CD14-positive monocyte (primary cell): ENCODE measurements at regions not wholly inside any gene's neighbourhood (a gene's known extent, or its start where the extent isn't known, plus 50 kb on each side); places are given as distances from the start of the nearest gene placed in this dataset.
"Not testable (repeated sequence)": the region's sequence is repeated elsewhere in the genome, so short reads cannot be mapped to it uniquely, and the experiment has no call there.

Source experiments
- DNase-seq, 3 donors: peaks; one replicate each; pipeline ENCODE4 v3.0.0-alpha.2; 2011 to 2022
- H2AFZ ChIP-seq: 2 replicates; pipeline ENCODE4 v1.6.0; 2012; ENCODE audit warnings: mild to moderate bottlenecking, low read depth, low read length, inconsistent platforms; ENCODE audit not compliant: insufficient read depth, poor library complexity, severe bottlenecking
- H3K27ac ChIP-seq, 2 donors: 1 replicate in 1 of 2; 2 replicates in 1 of 2; pipeline ENCODE4 v1.5.1; 2012 to 2013; ENCODE audit warnings: low read length in 2 of 2, control low read depth in 1 of 2, inconsistent platforms in 1 of 2, low read depth in 1 of 2, mild to moderate bottlenecking in 1 of 2
- H3K27me3 ChIP-seq, 2 donors: one replicate each; pipeline versions ENCODE4 v1.6.0 to v1.6.1; 2011 to 2013; ENCODE audit warnings: low read length in 2 of 2; ENCODE audit not compliant: control insufficient read depth in 2 of 2, insufficient read depth in 2 of 2
- H3K36me3 ChIP-seq, 2 donors: replicated peaks in 1 of 2; 1 replicate in 1 of 2; 2 replicates in 1 of 2; pipeline versions ENCODE4 v1.5.1 to v1.6.1; 2012 to 2013; ENCODE audit warnings: low read length in 2 of 2, control low read depth in 1 of 2, inconsistent platforms in 1 of 2, mild to moderate bottlenecking in 1 of 2; ENCODE audit not compliant: insufficient read depth in 2 of 2, control insufficient read depth in 1 of 2
- H3K4me1 ChIP-seq, 2 donors: 1 replicate in 1 of 2; 2 replicates in 1 of 2; pipeline versions ENCODE4 v1.5.1 to v1.6.1; 2012 to 2013; ENCODE audit warnings: low read length in 2 of 2, control low read depth in 1 of 2, inconsistent platforms in 1 of 2, mild to moderate bottlenecking in 1 of 2, moderate library complexity in 1 of 2; ENCODE audit not compliant: insufficient read depth in 2 of 2, control insufficient read depth in 1 of 2
- H3K4me2 ChIP-seq: replicated peaks from 2 replicates; pipeline ENCODE3; 2012; ENCODE audit warnings: low read length, moderate library complexity, mild to moderate bottlenecking; ENCODE audit not compliant: poor library complexity, severe bottlenecking; ENCODE audit errors: extremely low read depth
- H3K4me3 ChIP-seq, 3 experiments: fragments of 200-600 bp in 1 of 3; sonication (generic) in 1 of 3; replicated peaks in 1 of 3; 1 replicate in 2 of 3; 2 replicates in 1 of 3; pipeline ENCODE4 v1.5.1; 2011 to 2013; ENCODE audit warnings: low read length in 3 of 3, mild to moderate bottlenecking in 3 of 3, control low read depth in 2 of 3, low read depth in 2 of 3, inconsistent platforms in 1 of 3, moderate library complexity in 1 of 3
- H3K79me2 ChIP-seq: 2 replicates; pipeline ENCODE4 v1.6.0; 2012; ENCODE audit warnings: mild to moderate bottlenecking, control low read depth, inconsistent platforms, low read length, moderate library complexity; ENCODE audit not compliant: insufficient read depth
- H3K9ac ChIP-seq: 2 replicates; pipeline ENCODE4 v1.6.0; 2017; ENCODE audit warnings: low read length, mild to moderate bottlenecking; ENCODE audit not compliant: insufficient read depth, poor library complexity, severe bottlenecking
- H3K9me3 ChIP-seq, 2 donors: replicated peaks in 1 of 2; 1 replicate in 1 of 2; 2 replicates in 1 of 2; pipeline versions ENCODE4 v1.5.1 to v1.6.1; 2012 to 2013; ENCODE audit warnings: low read length in 2 of 2, control low read depth in 1 of 2; ENCODE audit not compliant: control insufficient read depth in 1 of 2, insufficient read depth in 1 of 2
- H4K20me1 ChIP-seq: 2 replicates; pipeline ENCODE4 v1.6.0; 2012; ENCODE audit warnings: mild to moderate bottlenecking, low read length, control low read depth, moderate library complexity; ENCODE audit not compliant: insufficient read depth
- H3K27ac Mint-ChIP-seq, 7 donors: one replicate each; pipeline ENCODE4 v1.8.0; 2020; ENCODE audit warnings: mild to moderate bottlenecking in 7 of 7, mixed read lengths in 7 of 7, moderate library complexity in 6 of 7, inconsistent platforms in 2 of 7
- H3K27me3 Mint-ChIP-seq, 3 donors: one replicate each; pipeline ENCODE4 v1.8.0; 2021 to 2022; ENCODE audit warnings: low read depth in 3 of 3, mild to moderate bottlenecking in 3 of 3, mixed read lengths in 3 of 3, moderate library complexity in 3 of 3, inconsistent platforms in 1 of 3
- H3K36me3 Mint-ChIP-seq, 2 donors: one replicate each; pipeline ENCODE4 v1.8.0; 2020; ENCODE audit warnings: mixed read lengths in 2 of 2, inconsistent platforms in 1 of 2, mild to moderate bottlenecking in 1 of 2
- H3K4me1 Mint-ChIP-seq: one replicate; pipeline ENCODE4 v1.8.0; 2020; ENCODE audit warnings: mild to moderate bottlenecking, mixed read lengths
- H3K4me3 Mint-ChIP-seq, 2 donors: one replicate each; pipeline ENCODE4 v1.8.0; 2020; ENCODE audit warnings: mild to moderate bottlenecking in 2 of 2, mixed read lengths in 2 of 2, moderate library complexity in 1 of 2
- H3K9me3 Mint-ChIP-seq, 7 donors: one replicate each; pipeline ENCODE4 v1.8.0; 2020 to 2022; ENCODE audit warnings: mixed read lengths in 7 of 7, mild to moderate bottlenecking in 6 of 7, moderate library complexity in 6 of 7, inconsistent platforms in 2 of 7
- WGBS: methylation state at CpG from one replicate; pipeline ENCODE4 v1.1.5; 2013; ENCODE audit warnings: missing lambda C conversion rate; ENCODE audit not compliant: insufficient coverage; 5-methylcytosine and 5-hydroxymethylcytosine counted together
- intact Hi-C, 2 donors: fragments of 100-400 bp; cut with micrococcal nuclease; formaldehyde crosslinking; loops; one replicate each; pipeline versions ENCODE4 v1.15.0 to v1.15.1; 2023
- TF ChIP-seq, protein P1 (sequence below): fragments of 200-600 bp; IDR thresholded peaks from one replicate; pipeline ENCODE4 v1.8.0; 2022; ENCODE audit warnings: antibody characterized with exemption, mild to moderate bottlenecking

DNA sequence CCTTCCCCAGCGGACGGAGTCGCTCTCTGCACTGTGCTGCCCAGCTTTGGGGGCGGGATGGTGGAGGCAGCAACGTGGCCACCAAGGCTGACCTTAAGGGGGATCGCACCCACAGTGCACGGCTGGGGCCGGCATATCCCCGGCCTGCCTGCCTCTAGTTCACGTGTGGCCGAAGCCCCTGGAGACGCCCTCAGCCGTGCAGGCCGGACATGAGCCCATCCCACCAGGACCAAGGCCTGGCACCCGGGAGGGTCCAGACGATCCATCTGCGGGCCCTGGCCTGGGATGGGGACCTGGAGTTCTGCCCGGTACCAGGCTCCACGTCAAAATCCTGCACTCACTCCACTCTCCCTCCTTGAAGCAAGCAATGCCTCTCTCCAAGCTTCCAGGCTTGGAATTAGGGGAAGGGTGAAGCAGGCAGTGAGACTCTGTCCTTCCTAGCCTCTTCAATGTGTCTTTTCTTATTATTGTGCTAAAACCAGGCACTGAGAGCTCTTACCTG lies 520.8 kb downstream of the REEP3 start:
- 93% methylated on average over 16 of the region's 19 CpGs for WGBS

DNA sequence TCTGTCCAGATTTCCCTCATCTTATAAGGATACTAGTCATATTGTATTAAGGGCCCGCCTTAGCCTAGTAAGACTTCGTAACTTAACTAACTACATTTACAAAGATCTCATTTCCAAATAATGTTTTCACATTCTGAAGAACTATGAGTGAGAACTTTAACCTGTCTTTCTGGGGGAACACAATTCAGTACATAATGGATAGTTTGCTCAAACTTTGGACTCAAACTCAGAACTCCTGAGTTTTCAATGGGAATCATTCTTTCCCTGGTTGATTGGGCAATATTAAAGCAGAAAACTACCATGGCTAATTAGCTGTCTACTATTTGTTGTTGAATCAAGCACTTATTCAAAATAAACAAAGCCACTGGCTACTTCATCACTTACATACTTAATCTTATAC lies 522.9 kb downstream of the REEP3 start:
- H3K27me3 ChIP-seq = no peaks in the 10 kb centered on the region
- no peak overlapping the region for H2AFZ ChIP-seq
- no peaks in the 10 kb centered on the region for H3K9me3 Mint-ChIP-seq
- H3K4me3 ChIP-seq = no peak overlapping the region
- peaks cover 0 to 2% (median 2%) of the 10 kb centered on the region in 3 donors for H3K27me3 Mint-ChIP-seq
- no peaks in the 10 kb centered on the region for H3K36me3 ChIP-seq
- no peaks in the 10 kb centered on the region for H3K36me3 Mint-ChIP-seq
- no peak for DNase-seq
- TF ChIP-seq, protein P1, sequence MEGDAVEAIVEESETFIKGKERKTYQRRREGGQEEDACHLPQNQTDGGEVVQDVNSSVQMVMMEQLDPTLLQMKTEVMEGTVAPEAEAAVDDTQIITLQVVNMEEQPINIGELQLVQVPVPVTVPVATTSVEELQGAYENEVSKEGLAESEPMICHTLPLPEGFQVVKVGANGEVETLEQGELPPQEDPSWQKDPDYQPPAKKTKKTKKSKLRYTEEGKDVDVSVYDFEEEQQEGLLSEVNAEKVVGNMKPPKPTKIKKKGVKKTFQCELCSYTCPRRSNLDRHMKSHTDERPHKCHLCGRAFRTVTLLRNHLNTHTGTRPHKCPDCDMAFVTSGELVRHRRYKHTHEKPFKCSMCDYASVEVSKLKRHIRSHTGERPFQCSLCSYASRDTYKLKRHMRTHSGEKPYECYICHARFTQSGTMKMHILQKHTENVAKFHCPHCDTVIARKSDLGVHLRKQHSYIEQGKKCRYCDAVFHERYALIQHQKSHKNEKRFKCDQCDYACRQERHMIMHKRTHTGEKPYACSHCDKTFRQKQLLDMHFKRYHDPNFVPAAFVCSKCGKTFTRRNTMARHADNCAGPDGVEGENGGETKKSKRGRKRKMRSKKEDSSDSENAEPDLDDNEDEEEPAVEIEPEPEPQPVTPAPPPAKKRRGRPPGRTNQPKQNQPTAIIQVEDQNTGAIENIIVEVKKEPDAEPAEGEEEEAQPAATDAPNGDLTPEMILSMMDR = no peak
- H3K27ac Mint-ChIP-seq = no peak overlapping the region
- intact Hi-C loops = no loop called here
- peaks cover 17% of the 10 kb centered on the region for H3K4me1 Mint-ChIP-seq
- H3K9me3 ChIP-seq = no peaks in the 10 kb centered on the region
- H3K79me2 ChIP-seq = no peaks in the 10 kb centered on the region
- H3K4me1 ChIP-seq = peaks cover 14 to 16% of the 10 kb centered on the region in 2 donors
- H4K20me1 ChIP-seq = no peaks in the 10 kb centered on the region
- H3K9ac ChIP-seq = no peak overlapping the region
- H3K4me3 Mint-ChIP-seq = no peak overlapping the region
- no peak overlapping the region for H3K27ac ChIP-seq
- no peak overlapping the region for H3K4me2 ChIP-seq
- WGBS = no CpG with 5 or more reads among the region's 2 CpGs

More for the DNA sequence above, 520.8 kb downstream of the REEP3 start:
- H3K27me3 ChIP-seq = no peaks in the 10 kb centered on the region
- Mint-ChIP-seq H3K4me1 (peaks cover 17% of the 10 kb centered on the region), H3K36me3 (no peaks in the 10 kb centered on the region), H3K9me3 (no peaks in the 10 kb centered on the region), H3K27me3 (peaks cover 0 to 2% (median 2%) of the 10 kb centered on the region in 3 donors), H3K27ac (no peak overlapping the region), H3K4me3 (no peak overlapping the region)
- H3K9me3 ChIP-seq = no peaks in the 10 kb centered on the region
- no peaks in the 10 kb centered on the region for H3K36me3 ChIP-seq
- no peak overlapping the region for H3K9ac ChIP-seq
- no peak overlapping the region for H3K4me3 ChIP-seq
- peak overlapping the region; percentile 73 for H2AFZ ChIP-seq
- intact Hi-C loops = no loop called here
- no peaks in the 10 kb centered on the region for H3K79me2 ChIP-seq
- no peak for DNase-seq
- peaks cover 14 to 17% of the 10 kb centered on the region in 2 donors for H3K4me1 ChIP-seq
- no peak overlapping the region for H3K4me2 ChIP-seq
- no peaks in the 10 kb centered on the region for H4K20me1 ChIP-seq
- H3K27ac ChIP-seq = no peak overlapping the region
- TF ChIP-seq, protein P1 = no peak

DNA sequence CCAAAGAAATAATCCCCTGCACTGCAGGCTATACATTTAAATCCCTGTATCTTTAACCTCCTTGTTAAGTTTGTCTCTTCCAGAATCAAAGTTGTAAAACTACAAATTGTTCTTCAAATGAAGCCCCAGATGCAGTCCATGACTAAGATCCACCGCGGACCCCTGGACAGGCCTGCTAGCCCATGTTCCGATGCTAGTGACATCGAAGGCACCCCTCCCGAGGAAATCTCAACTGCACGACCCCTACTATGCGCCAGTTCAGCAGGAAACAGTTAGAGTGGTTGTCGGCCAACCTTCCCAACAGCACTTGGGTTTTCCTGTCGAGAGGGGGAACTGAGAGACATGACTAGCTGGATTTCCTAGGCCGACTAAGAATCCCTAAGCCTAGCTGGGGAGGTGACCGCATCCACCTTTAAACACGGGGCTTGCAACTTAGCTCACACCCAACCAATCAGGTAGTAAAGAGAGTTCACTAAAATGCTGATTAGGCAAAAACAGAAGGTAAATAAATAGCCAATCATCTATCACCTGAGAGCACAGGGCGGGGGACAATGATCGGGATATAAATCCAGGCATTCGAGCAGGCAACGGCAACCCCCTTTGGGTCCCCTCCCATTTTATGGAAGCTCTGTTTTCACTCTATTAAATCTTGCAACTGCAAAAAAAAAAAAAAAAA lies 523.9 kb downstream of the REEP3 start:
- H3K36me3 Mint-ChIP-seq, H3K4me3 Mint-ChIP-seq, H3K27ac Mint-ChIP-seq, H2AFZ ChIP-seq, H4K20me1 ChIP-seq, intact Hi-C loops, H3K27ac ChIP-seq, H3K4me3 ChIP-seq, H3K9me3 Mint-ChIP-seq, H3K27me3 Mint-ChIP-seq, H3K27me3 ChIP-seq, H3K9me3 ChIP-seq, H3K4me2 ChIP-seq, H3K9ac ChIP-seq, DNase-seq, H3K36me3 ChIP-seq, H3K79me2 ChIP-seq: not testable (repeated sequence)
- WGBS = 91% methylated on average over 6 of the region's 16 CpGs
- peaks cover 13% of the 10 kb centered on the region for H3K4me1 Mint-ChIP-seq
- H3K4me1 ChIP-seq = peaks cover 14 to 16% of the 10 kb centered on the region in 2 donors
